HepG2 (cell line): ENCODE measurements at regions not wholly inside any gene's neighbourhood (a gene's known extent, or its start where the extent isn't known, plus 50 kb on each side); places are given as distances from the start of the nearest gene placed in this dataset.

Source experiments
- ATAC-seq: fragments of 200-7000 bp; cut with Tn5 transposase; 3 replicates; pipeline ENCODE4 v1.9.1; 2020; ENCODE audit warnings: mild to moderate bottlenecking, moderate library complexity
- BruUV-seq: library from RNA; stranded (reverse); fragments of 400-500 nt; replicated peaks from 2 replicates; lab custom pipeline; 2021; lab: Mats Ljungman, UMichigan
- CTCF ChIA-PET: fragments of 300-600 bp; formaldehyde crosslinking; extraction: SDS; loops from one replicate; lab custom pipeline; 2021; ENCODE audit warnings: low total read pairs, inconsistent platforms, low intra/inter-chr PET ratio; lab: Yijun Ruan, JAX
- POLR2A ChIA-PET: fragments of 350-600 bp; sonication (Branson Sonifier 250); formaldehyde crosslinking; loops from one replicate; lab custom pipeline; 2020; ENCODE audit warnings: antibody characterized with exemption, inconsistent platforms; lab: Yijun Ruan, JAX
- DNase-seq: peaks from one replicate; pipeline ENCODE4 v3.0.0-alpha.2; 2015; ENCODE audit warnings: low spot score
- FAIRE-seq: peaks from 3 replicates; lab custom pipeline; 2011; peaks lifted over from hg19 to GRCh38; lab: Jason Lieb, UNC
- H2AFZ ChIP-seq: one replicate; pipeline ENCODE4 v1.6.1; 2011; ENCODE audit warnings: low read length, inconsistent platforms
- H3K27ac ChIP-seq: fragments of 300-600 bp; 3 replicates; pipeline ENCODE4 v1.8.0; 2011; ENCODE audit warnings: mixed run types, mild to moderate bottlenecking, mixed read lengths, low read length, inconsistent platforms; ENCODE audit not compliant: insufficient read depth; ENCODE audit errors: extremely low read length
- H3K27me3 ChIP-seq, 2 experiments: fragments of 200-600 bp in 1 of 2; 2 replicates in 1 of 2; 3 replicates in 1 of 2; pipeline versions ENCODE4 v1.6.0 to v1.8.0; 2011; ENCODE audit warnings: low read length in 2 of 2, mild to moderate bottlenecking in 2 of 2, moderate library complexity in 2 of 2, inconsistent platforms in 1 of 2; ENCODE audit not compliant: insufficient read depth in 2 of 2, control insufficient read depth in 1 of 2
- H3K36me3 ChIP-seq, 2 experiments: fragments of 200-600 bp in 1 of 2; replicated peaks in 1 of 2; 2 replicates in 1 of 2; 3 replicates in 1 of 2; pipeline versions ENCODE4 v1.5.1 to v1.8.0; 2011; ENCODE audit warnings: low read length in 2 of 2, inconsistent platforms in 1 of 2; ENCODE audit not compliant: insufficient read depth in 2 of 2, control insufficient read depth in 1 of 2
- H3K4me1 ChIP-seq: 2 replicates; pipeline ENCODE4 v1.5.1; 2012; ENCODE audit warnings: low read length, inconsistent platforms; ENCODE audit not compliant: insufficient read depth
- H3K4me2 ChIP-seq: 2 replicates; pipeline ENCODE4 v1.6.0; 2011; ENCODE audit warnings: low read depth, low read length, inconsistent platforms
- H3K4me3 ChIP-seq, 3 experiments: fragments of 200-600 bp in 1 of 3; sonication (generic), shearing (Covaris generic) in 1 of 3; replicated peaks in 1 of 3; 2 replicates each; pipeline ENCODE4 v1.5.1; 2011 to 2016; ENCODE audit warnings: low read length in 3 of 3, inconsistent platforms in 2 of 3, low read depth in 2 of 3, mild to moderate bottlenecking in 2 of 3, control low read depth in 1 of 3, mixed read lengths in 1 of 3; ENCODE audit not compliant: insufficient read depth in 1 of 3
- H3K79me2 ChIP-seq: one replicate; pipeline ENCODE4 v1.6.1; 2011; ENCODE audit warnings: low read length, inconsistent platforms; ENCODE audit not compliant: insufficient read depth
- H3K9ac ChIP-seq: 2 replicates; pipeline ENCODE4 v1.6.0; 2011; ENCODE audit warnings: mild to moderate bottlenecking, low read depth, low read length, inconsistent platforms; ENCODE audit not compliant: insufficient read depth
- H3K9me3 ChIP-seq: 2 replicates; pipeline ENCODE4 v1.5.1; 2012; ENCODE audit warnings: mild to moderate bottlenecking, low read length
- H4K20me1 ChIP-seq: 2 replicates; pipeline ENCODE4 v1.6.0; 2011; ENCODE audit warnings: inconsistent platforms, mild to moderate bottlenecking, low read length, moderate library complexity; ENCODE audit not compliant: insufficient read depth
- AGO1 ChIP-seq: fragments of 200-400 bp; formaldehyde crosslinking; IDR thresholded peaks from 2 replicates; pipeline ENCODE4 v1.6.1; 2017; ENCODE audit warnings: mild to moderate bottlenecking, low read depth, low read length, moderate library complexity; ENCODE audit not compliant: poor library complexity, severe bottlenecking
- E2F2 ChIP-seq: sonication (generic); formaldehyde crosslinking; IDR thresholded peaks from 2 replicates; pipeline ENCODE4 v1.4.0; 2020; ENCODE audit warnings: missing genetic modification reagents, borderline replicate concordance
- FOXJ3 ChIP-seq: sonication (generic); formaldehyde crosslinking; IDR thresholded peaks from 2 replicates; pipeline ENCODE4 v1.4.0; 2020; ENCODE audit warnings: missing genetic modification reagents, mild to moderate bottlenecking, borderline replicate concordance
- HMG20A ChIP-seq: IDR thresholded peaks from 2 replicates; pipeline ENCODE4 v1.6.1; 2016; ENCODE audit warnings: borderline replicate concordance
- HNF4A ChIP-seq: sonication (generic); formaldehyde crosslinking; IDR thresholded peaks from 2 replicates; pipeline ENCODE4 v1.4.0; 2020; ENCODE audit warnings: missing genetic modification reagents
- KDM5B ChIP-seq: sonication (generic); formaldehyde crosslinking; IDR thresholded peaks from 2 replicates; pipeline ENCODE4 v1.4.0; 2020; ENCODE audit warnings: missing genetic modification reagents, mild to moderate bottlenecking, borderline replicate concordance
- MEIS2 ChIP-seq: sonication (generic); formaldehyde crosslinking; IDR thresholded peaks from 2 replicates; pipeline ENCODE4 v1.9.0; 2021; ENCODE audit warnings: mild to moderate bottlenecking, missing genetic modification reagents
- PCBP1 ChIP-seq: fragments of 200-400 bp; formaldehyde crosslinking; IDR thresholded peaks from 2 replicates; pipeline ENCODE4 v1.6.1; 2017; ENCODE audit warnings: mild to moderate bottlenecking, low read depth, low read length, borderline replicate concordance
- PHF20 ChIP-seq: sonication (generic); formaldehyde crosslinking; IDR thresholded peaks from 2 replicates; pipeline ENCODE4 v1.5.0; 2020; ENCODE audit warnings: mild to moderate bottlenecking, missing genetic modification reagents
- SIN3A ChIP-seq: IDR thresholded peaks from 2 replicates; pipeline ENCODE4 v1.6.1; 2011; ENCODE audit warnings: low read depth, mild to moderate bottlenecking, control low read depth, low read length, borderline replicate concordance
- SOX5 ChIP-seq: IDR thresholded peaks from 2 replicates; pipeline ENCODE4 v1.6.1; 2016; ENCODE audit warnings: borderline replicate concordance
- ZNF333 ChIP-seq: sonication (generic); formaldehyde crosslinking; IDR thresholded peaks from 2 replicates; pipeline ENCODE4 v1.4.0; 2020; ENCODE audit warnings: mild to moderate bottlenecking, missing genetic modification reagents, borderline replicate concordance
- ZNF350 ChIP-seq: sonication (generic); formaldehyde crosslinking; IDR thresholded peaks from 2 replicates; pipeline ENCODE4 v1.4.0; 2020; ENCODE audit warnings: mild to moderate bottlenecking, low read depth, missing genetic modification reagents, borderline replicate concordance
- ZNF607 ChIP-seq: sonication (generic); formaldehyde crosslinking; IDR thresholded peaks from 2 replicates; pipeline ENCODE4 v1.5.1; 2020; ENCODE audit warnings: missing genetic modification reagents, mild to moderate bottlenecking, borderline replicate concordance
- ZNF644 ChIP-seq: IDR thresholded peaks from 2 replicates; pipeline ENCODE4 v1.6.1; 2016; ENCODE audit warnings: low read depth
- ZSCAN25 ChIP-seq: sonication (generic); formaldehyde crosslinking; IDR thresholded peaks from 2 replicates; pipeline ENCODE4 v1.8.0; 2022; ENCODE audit warnings: mild to moderate bottlenecking, missing genetic modification reagents
- WGBS: methylation state at CpG from one replicate; pipeline ENCODE4 v1.1.6; 2017; ENCODE audit warnings: low lambda C conversion rate; 5-methylcytosine and 5-hydroxymethylcytosine counted together
- in situ Hi-C: cut with HindIII; loops from 2 replicates; pipeline ENCODE4 v1.10.0; 2017; ENCODE audit warnings: low pct_unique_long_range_greater_than_20kb; ENCODE audit not compliant: extremely low pct_ligation_motif_present
- intact Hi-C: fragments of 100-400 bp; cut with micrococcal nuclease; formaldehyde crosslinking; loops from one replicate; pipeline ENCODE4 v1.10.0; 2022; ENCODE audit not compliant: unreplicated experiment
- TF ChIP-seq, protein P1 (sequence below): sonication (generic); formaldehyde crosslinking; IDR thresholded peaks from 2 replicates; pipeline ENCODE4; 2020; ENCODE audit warnings: missing genetic modification reagents, mild to moderate bottlenecking, borderline replicate concordance
- TF ChIP-seq, protein P2 (sequence below): sonication (generic); formaldehyde crosslinking; IDR thresholded peaks from 2 replicates; pipeline ENCODE4 v1.4.0; 2020; ENCODE audit warnings: missing genetic modification reagents
- TF ChIP-seq, protein P3 (sequence below): sonication (generic); formaldehyde crosslinking; IDR thresholded peaks from 2 replicates; pipeline ENCODE4 v1.8.0; 2022; ENCODE audit warnings: mild to moderate bottlenecking, missing genetic modification reagents, moderate library complexity

DNA sequence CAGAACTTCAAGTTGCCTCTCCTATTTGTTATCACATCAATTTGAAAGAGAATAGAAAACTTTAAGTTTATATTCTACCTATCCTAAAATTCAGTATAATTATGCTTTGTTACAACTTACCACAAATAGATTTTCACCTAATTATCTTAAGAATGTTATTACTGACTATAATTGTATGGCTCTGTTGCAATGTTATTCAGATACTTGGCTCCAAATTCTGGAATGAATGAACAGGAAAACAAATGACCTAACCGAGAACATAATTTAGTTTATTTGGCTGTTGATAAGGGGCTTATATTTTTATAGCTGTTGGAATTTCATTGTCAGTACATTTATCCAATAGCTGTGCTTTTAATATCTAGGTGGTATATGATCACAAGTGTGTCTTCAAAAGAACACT is 173.2 kb upstream of the GULP1 start:
- H3K79me2 ChIP-seq: no peaks in the 10 kb centered on the region
- ATAC-seq (no peak), DNase-seq (no peak), FAIRE-seq (no peak)
- H3K27me3 ChIP-seq: no peaks in the 10 kb centered on the region
- POLR2A ChIA-PET: no interaction called here
- no peaks in the 10 kb centered on the region for H3K4me1 ChIP-seq
- H2AFZ ChIP-seq: no peak overlapping the region
- intact Hi-C loops (no loop called here), in situ Hi-C loops (no loop called here)
- H3K9me3 ChIP-seq: no peaks in the 10 kb centered on the region
- no peak for TF ChIP-seq MEIS2 (CRISPR knock-in tag)
- TF ChIP-seq, protein P1, sequence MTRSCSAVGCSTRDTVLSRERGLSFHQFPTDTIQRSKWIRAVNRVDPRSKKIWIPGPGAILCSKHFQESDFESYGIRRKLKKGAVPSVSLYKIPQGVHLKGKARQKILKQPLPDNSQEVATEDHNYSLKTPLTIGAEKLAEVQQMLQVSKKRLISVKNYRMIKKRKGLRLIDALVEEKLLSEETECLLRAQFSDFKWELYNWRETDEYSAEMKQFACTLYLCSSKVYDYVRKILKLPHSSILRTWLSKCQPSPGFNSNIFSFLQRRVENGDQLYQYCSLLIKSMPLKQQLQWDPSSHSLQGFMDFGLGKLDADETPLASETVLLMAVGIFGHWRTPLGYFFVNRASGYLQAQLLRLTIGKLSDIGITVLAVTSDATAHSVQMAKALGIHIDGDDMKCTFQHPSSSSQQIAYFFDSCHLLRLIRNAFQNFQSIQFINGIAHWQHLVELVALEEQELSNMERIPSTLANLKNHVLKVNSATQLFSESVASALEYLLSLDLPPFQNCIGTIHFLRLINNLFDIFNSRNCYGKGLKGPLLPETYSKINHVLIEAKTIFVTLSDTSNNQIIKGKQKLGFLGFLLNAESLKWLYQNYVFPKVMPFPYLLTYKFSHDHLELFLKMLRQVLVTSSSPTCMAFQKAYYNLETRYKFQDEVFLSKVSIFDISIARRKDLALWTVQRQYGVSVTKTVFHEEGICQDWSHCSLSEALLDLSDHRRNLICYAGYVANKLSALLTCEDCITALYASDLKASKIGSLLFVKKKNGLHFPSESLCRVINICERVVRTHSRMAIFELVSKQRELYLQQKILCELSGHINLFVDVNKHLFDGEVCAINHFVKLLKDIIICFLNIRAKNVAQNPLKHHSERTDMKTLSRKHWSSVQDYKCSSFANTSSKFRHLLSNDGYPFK (CRISPR knock-in tag): no peak
- no peak for TF ChIP-seq HNF4A (CRISPR knock-in tag)
- TF ChIP-seq HMG20A: no peak
- no peak for TF ChIP-seq PHF20 (CRISPR knock-in tag)
- TF ChIP-seq SIN3A: no peak
- TF ChIP-seq FOXJ3 (CRISPR knock-in tag): no peak
- TF ChIP-seq ZNF607 (CRISPR knock-in tag): no peak
- no peak for TF ChIP-seq ZNF333
- no peak for TF ChIP-seq AGO1
- TF ChIP-seq, protein P2, sequence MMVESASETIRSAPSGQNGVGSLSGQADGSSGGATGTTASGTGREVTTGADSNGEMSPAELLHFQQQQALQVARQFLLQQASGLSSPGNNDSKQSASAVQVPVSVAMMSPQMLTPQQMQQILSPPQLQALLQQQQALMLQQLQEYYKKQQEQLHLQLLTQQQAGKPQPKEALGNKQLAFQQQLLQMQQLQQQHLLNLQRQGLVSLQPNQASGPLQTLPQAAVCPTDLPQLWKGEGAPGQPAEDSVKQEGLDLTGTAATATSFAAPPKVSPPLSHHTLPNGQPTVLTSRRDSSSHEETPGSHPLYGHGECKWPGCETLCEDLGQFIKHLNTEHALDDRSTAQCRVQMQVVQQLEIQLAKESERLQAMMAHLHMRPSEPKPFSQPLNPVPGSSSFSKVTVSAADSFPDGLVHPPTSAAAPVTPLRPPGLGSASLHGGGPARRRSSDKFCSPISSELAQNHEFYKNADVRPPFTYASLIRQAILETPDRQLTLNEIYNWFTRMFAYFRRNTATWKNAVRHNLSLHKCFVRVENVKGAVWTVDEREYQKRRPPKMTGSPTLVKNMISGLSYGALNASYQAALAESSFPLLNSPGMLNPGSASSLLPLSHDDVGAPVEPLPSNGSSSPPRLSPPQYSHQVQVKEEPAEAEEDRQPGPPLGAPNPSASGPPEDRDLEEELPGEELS (CRISPR knock-in tag): no peak
- TF ChIP-seq PCBP1: no peak
- TF ChIP-seq, protein P3, sequence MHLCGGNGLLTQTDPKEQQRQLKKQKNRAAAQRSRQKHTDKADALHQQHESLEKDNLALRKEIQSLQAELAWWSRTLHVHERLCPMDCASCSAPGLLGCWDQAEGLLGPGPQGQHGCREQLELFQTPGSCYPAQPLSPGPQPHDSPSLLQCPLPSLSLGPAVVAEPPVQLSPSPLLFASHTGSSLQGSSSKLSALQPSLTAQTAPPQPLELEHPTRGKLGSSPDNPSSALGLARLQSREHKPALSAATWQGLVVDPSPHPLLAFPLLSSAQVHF (CRISPR knock-in tag): no peak
- no peak for TF ChIP-seq KDM5B
- no peak for TF ChIP-seq SOX5
- TF ChIP-seq E2F2: no peak
- no peak for TF ChIP-seq ZNF350 (CRISPR knock-in tag)
- TF ChIP-seq ZSCAN25 (CRISPR knock-in tag): no peak
- no peak for TF ChIP-seq ZNF644 (CRISPR knock-in tag)
- no peak overlapping the region for H3K9ac ChIP-seq
- H3K36me3 ChIP-seq: no peaks in the 10 kb centered on the region
- WGBS: 2% methylated on average over 1 of the region's 1 CpG
- no peak overlapping the region for H3K4me2 ChIP-seq
- CTCF ChIA-PET: no interaction called here
- H3K27ac ChIP-seq: no peak overlapping the region
- BruUV-seq: no TSS peak
- no peak overlapping the region for H3K4me3 ChIP-seq
- H4K20me1 ChIP-seq: no peaks in the 10 kb centered on the region
